Large intestine (tissue), 3 donors: ENCODE measurements at regions not wholly inside any gene's neighbourhood (a gene's known extent, or its start where the extent isn't known, plus 50 kb on each side); places are given as distances from the start of the nearest gene placed in this dataset.

Experiments used
- DNase-seq, 2 donors: peaks; one replicate each; pipeline versions ENCODE4 v3.0.0 to v3.0.0-alpha.2; 2013
- H3K27ac ChIP-seq: one replicate; pipeline ENCODE4 v1.5.1; 2013; ENCODE audit warnings: low read length
- H3K27me3 ChIP-seq: 2 replicates; pipeline ENCODE4 v1.6.1; 2013; ENCODE audit warnings: low read length; ENCODE audit not compliant: control insufficient read depth, insufficient read depth
- H3K36me3 ChIP-seq: 2 replicates; pipeline ENCODE4 v1.6.1; 2013; ENCODE audit warnings: low read length; ENCODE audit not compliant: control insufficient read depth, insufficient read depth
- H3K4me1 ChIP-seq: one replicate; pipeline ENCODE4 v1.6.1; 2013; ENCODE audit warnings: low read length; ENCODE audit not compliant: control insufficient read depth, insufficient read depth
- H3K4me3 ChIP-seq: one replicate; pipeline ENCODE4 v1.5.1; 2013; ENCODE audit warnings: low read length
- H3K9me3 ChIP-seq: one replicate; pipeline ENCODE4 v1.6.1; 2013; ENCODE audit warnings: mild to moderate bottlenecking, low read depth, low read length, moderate library complexity; ENCODE audit not compliant: control insufficient read depth
- WGBS: methylation state at CpG from one replicate; pipeline ENCODE4 v1.1.5; 2013; ENCODE audit warnings: low lambda C conversion rate; ENCODE audit not compliant: insufficient coverage; 5-methylcytosine and 5-hydroxymethylcytosine counted together

DNA sequence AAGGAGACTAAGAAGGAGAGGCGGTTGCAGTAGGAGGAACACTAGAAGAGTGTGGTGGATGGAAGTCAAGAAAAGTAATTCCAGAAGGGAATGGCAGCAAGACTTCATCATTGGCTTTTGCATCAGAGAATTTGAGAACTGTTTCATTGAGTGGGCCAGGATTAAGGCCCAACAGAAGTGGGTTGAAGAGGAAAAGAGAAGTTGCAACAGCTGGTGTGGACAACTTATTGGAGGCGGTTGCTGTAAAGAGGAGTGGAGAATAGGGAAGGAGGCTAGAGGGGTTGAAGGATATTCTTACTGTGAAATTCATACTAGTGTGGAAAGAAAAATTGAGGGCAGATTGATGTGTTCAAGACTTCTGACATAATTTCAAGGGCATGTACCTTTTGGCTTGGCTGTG is 168.7 kb upstream of the FN1 start:
- Histone ChIP-seq H3K36me3 (no peaks in the 10 kb centered on the region), H3K27ac (no peak overlapping the region), H3K4me1 (no peaks in the 10 kb centered on the region), H3K9me3 (no peaks in the 10 kb centered on the region), H3K4me3 (no peak overlapping the region), H3K27me3 (no peaks in the 10 kb centered on the region)
- DNase-seq, result no peak
- WGBS, result 100% methylated on average over 2 of the region's 2 CpGs

DNA sequence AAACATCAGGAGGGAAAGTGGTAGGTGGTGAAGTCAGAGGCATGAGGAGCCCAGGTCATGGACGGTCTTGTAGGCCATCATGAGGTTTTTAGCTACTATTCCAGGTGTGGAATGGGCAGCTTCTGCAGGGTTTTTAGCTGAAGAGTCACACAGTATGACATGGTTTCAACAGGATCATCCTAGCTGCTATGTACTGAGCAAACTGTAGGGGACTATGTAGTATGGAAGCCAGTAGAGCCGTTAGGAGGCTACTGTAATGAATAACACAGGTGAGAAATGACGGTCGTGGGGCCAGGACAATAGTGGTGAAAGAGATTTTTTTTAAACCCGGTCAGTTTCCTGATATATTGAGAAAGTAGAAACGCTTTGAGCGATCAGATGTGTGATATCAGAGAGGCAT is 167.6 kb upstream of the FN1 start:
- Histone ChIP-seq H3K4me1 (no peaks in the 10 kb centered on the region), H3K9me3 (no peaks in the 10 kb centered on the region), H3K27ac (no peak overlapping the region), H3K4me3 (no peak overlapping the region), H3K27me3 (no peaks in the 10 kb centered on the region), H3K36me3 (no peaks in the 10 kb centered on the region)
- WGBS, result 100% methylated on average over 1 of the region's 7 CpGs
- DNase-seq, result no peak

DNA sequence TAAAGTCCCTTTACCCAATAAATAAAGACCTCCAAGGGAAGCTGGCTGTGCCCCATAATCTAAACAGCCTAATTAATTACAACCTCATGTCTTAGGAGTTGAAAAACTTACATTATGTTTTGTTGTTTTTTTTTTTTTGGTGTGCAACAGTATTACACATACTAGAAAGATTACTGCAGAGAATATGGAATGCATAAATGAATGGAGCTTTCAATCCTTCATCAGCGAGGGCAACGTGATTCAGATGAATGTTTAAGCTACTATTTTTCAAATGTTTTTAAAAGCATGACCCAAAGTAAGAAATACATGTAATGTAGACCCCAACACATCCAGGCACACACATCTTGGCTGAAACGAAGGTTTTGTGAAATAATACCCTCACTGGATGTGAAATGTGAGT is 167.1 kb upstream of the FN1 start:
- H3K27ac ChIP-seq, result no peak overlapping the region
- DNase-seq, result no peak
- WGBS, result 100% methylated on average over 1 of the region's 3 CpGs
- H3K4me3 ChIP-seq, result no peak overlapping the region
- no peaks in the 10 kb centered on the region for H3K9me3 ChIP-seq
- H3K27me3 ChIP-seq, result no peaks in the 10 kb centered on the region
- no peaks in the 10 kb centered on the region for H3K36me3 ChIP-seq
- H3K4me1 ChIP-seq, result no peaks in the 10 kb centered on the region

DNA sequence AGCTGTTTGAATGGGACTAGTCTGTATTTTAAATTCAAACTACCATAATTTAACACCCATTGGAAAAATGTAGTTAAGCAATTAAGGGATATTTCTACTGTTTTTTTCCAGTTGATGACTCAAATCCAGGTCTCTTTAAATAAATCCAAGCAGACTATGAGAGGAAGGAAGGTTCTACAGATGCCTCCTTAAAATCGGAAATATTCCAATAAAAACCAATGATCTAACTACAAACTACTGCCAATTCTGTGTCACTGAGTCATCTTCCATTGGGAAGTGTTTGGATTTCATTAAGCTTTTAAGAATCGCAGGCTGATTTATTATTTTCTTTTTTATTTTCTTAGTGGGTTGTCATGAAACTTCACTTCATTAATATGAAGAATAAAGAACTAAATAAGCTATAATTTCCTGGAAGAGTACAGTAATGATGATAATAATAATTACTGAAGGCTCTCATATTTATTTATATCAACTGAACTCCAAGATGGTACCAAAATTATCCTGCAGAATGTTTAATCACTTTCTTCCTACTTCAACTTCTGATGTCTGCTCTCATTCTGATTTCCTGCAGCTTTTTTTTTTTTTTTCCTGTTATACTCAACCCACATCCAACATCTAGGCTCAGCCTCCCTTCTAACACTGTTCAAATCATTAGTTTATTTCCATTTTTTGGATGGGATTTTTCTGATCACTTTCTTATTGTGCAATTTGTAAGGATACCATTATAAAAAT is 166.3 kb upstream of the FN1 start:
- no peak for DNase-seq
- H3K9me3 ChIP-seq, result no peaks in the 10 kb centered on the region
- H3K27me3 ChIP-seq, result no peaks in the 10 kb centered on the region
- no peak overlapping the region for H3K4me3 ChIP-seq
- 100% methylated on average over 1 of the region's 2 CpGs for WGBS
- H3K4me1 ChIP-seq, result no peaks in the 10 kb centered on the region
- H3K36me3 ChIP-seq, result no peaks in the 10 kb centered on the region
- H3K27ac ChIP-seq, result no peak overlapping the region

DNA sequence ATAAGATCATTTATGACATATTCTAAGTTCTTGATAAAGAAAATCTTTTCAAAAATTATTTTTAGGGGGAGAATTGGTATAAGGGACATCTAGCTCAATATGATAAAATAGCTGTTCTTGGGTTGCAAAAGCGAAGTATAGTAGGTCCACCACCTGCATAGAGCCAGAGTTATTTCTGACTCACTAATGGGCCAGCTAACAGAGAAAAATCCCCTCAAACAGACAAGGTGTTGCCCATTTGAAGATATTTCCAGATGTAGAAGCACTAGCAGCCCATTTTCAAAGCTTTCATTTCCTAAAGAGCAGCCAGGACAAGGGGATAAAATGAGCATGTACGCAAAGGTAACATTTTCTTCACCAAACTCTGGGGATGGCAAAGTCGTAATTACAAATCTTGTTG is 165.7 kb upstream of the FN1 start:
- H3K9me3 ChIP-seq, result no peaks in the 10 kb centered on the region
- no peak for DNase-seq
- H3K27me3 ChIP-seq, result no peaks in the 10 kb centered on the region
- no peaks in the 10 kb centered on the region for H3K4me1 ChIP-seq
- H3K27ac ChIP-seq, result no peak overlapping the region
- H3K4me3 ChIP-seq, result no peak overlapping the region
- no peaks in the 10 kb centered on the region for H3K36me3 ChIP-seq
- WGBS, result 86% methylated on average over 1 of the region's 3 CpGs

DNA sequence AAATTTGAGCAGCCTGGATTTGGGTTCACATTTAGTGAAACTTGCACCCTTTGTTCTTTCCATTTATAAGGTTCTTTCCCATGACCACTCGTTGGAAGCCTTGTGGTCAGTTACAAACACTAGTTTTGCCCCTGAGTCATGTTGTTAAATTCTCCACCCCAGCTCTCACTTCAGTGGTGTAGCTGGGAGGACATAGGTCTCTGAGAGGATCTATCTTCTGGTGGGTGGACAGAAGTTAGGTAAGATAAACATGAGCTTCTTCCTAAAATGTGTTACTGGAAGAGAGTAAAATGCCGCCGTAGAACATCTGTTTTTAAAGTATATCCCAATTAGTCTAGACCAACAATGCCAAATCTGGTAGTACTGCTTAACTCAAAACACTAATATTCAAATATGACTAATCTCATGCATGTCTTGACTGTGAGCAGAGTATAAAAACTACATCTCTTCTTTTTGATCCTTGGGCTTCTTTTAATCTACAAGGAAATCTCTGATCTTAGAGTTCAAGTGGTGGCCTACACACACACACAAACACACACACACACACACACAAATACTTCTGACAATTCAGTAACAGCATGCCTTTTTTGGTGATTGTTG is 162.6 kb upstream of the FN1 start:
- Histone ChIP-seq H3K27me3 (no peaks in the 10 kb centered on the region), H3K4me1 (no peaks in the 10 kb centered on the region), H3K36me3 (no peaks in the 10 kb centered on the region), H3K27ac (no peak overlapping the region), H3K9me3 (no peaks in the 10 kb centered on the region), H3K4me3 (no peak overlapping the region)
- WGBS, result 90% methylated on average over 2 of the region's 3 CpGs
- DNase-seq, result no peak

DNA sequence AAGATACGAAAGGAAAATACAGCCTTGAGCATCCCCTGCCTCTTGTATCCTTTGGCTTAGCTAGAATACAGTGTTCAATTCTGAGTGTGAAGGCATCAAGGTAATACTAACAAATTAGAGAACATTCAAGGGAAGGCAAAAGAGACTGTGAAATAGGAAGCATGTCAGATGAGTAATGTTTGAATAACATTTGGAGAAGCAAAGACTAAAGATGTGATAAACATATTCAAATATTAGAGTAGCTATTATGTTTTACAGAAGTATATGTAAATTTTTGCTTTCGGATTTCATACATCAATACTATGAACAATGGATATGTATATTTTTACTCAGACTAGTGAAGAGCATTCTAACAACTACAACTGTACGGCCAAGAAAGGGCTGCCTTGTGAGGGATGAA is 161.7 kb upstream of the FN1 start:
- Histone ChIP-seq H3K9me3 (no peaks in the 10 kb centered on the region), H3K27ac (no peak overlapping the region), H3K27me3 (no peaks in the 10 kb centered on the region), H3K36me3 (no peaks in the 10 kb centered on the region), H3K4me1 (no peaks in the 10 kb centered on the region), H3K4me3 (no peak overlapping the region)
- DNase-seq, result no peak
- WGBS, result 89% methylated on average over 3 of the region's 3 CpGs

DNA sequence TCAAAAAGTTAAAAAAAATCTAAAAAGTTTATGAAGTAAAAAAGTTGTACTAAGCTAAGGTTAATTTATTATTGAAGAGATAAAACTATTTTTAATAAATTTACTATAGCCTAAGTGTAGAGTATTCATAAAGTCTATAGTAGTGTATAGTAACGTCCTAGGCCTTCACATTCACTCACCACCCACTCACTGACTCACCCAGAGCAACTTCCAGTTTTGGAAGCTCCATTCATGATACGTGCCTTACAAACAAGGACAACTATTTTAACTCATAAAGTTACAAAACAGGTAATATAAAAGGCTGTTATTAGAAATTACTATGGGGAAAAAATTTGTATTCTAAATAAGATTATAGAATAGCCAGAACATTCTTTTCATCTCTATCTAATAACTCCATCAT is 158.9 kb upstream of the FN1 start:
- no peaks in the 10 kb centered on the region for H3K9me3 ChIP-seq
- no CpG with 5 or more reads among the region's 2 CpGs for WGBS
- H3K27ac ChIP-seq, result no peak overlapping the region
- no peaks in the 10 kb centered on the region for H3K27me3 ChIP-seq
- DNase-seq, result no peak
- no peak overlapping the region for H3K4me3 ChIP-seq
- H3K4me1 ChIP-seq, result no peaks in the 10 kb centered on the region
- no peaks in the 10 kb centered on the region for H3K36me3 ChIP-seq

DNA sequence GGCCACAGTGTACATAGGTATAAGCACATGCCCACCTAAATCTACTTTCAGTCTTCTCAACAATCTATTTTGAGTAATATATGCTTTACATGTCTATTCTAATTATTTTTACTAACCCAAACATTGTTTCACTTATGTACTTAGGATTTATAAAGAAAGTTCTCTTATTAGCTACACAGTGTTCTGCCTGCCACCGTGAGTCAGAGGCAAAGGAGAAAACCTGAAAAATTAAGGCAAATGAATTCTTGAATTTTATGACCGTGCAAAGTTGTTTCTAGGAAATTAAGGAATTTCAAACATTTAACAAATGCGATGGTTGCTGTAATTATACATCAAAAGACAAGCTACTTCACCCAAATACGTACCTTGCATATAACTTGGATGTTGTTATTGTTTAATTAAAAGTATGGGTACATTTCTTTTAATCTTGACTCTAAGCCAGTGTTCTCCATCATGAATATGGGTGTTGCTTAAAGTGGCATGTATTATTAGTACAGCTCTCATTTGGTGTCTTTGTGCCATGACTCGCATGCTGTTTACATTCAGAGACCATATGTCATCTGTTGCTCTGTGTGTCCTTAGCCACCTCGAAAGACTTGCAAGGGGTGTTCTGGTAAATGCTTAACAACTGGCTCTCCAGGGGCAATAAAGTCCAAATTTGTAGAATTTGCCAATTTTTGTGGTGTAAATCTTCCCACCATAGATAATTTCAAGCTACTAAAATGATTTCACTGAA is 154.3 kb upstream of the FN1 start:
- H3K4me3 ChIP-seq, result no peak overlapping the region
- no peak overlapping the region for H3K27ac ChIP-seq
- H3K9me3 ChIP-seq, result no peaks in the 10 kb centered on the region
- no peak for DNase-seq
- WGBS, result no CpG with 5 or more reads among the region's 6 CpGs
- H3K27me3 ChIP-seq, result no peaks in the 10 kb centered on the region
- no peaks in the 10 kb centered on the region for H3K36me3 ChIP-seq
- no peaks in the 10 kb centered on the region for H3K4me1 ChIP-seq

DNA sequence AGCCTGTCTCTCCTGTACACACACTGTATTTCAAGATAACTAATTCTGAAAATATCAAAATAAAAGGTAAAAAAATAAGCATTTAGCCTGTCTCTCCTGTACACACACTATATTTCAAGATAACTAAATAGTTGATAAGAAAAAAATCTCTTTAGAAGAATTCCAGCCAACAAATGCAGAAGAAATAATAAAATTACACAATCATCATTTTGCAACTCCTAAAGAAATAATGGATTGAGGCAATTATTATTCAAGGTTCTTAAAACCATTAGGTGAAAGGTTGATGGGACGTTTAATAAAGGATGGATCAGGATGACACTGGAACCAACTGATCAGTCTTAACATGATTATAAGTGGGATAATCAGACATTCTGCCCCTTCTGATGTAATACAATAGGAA is 148.0 kb upstream of the FN1 start:
- WGBS, result no CpG with 5 or more reads among the region's 1 CpG
- no peaks in the 10 kb centered on the region for H3K27me3 ChIP-seq
- H3K36me3 ChIP-seq, result no peaks in the 10 kb centered on the region
- no peaks in the 10 kb centered on the region for H3K4me1 ChIP-seq
- H3K9me3 ChIP-seq, result no peaks in the 10 kb centered on the region
- H3K27ac ChIP-seq, result no peak overlapping the region
- no peak for DNase-seq
- no peak overlapping the region for H3K4me3 ChIP-seq
